ENCODE measurements at regions not wholly inside any gene's neighbourhood (a gene's known extent, or its start where the extent isn't known, plus 50 kb on each side); places are given as distances from the start of the nearest gene placed in this dataset.

DNA sequence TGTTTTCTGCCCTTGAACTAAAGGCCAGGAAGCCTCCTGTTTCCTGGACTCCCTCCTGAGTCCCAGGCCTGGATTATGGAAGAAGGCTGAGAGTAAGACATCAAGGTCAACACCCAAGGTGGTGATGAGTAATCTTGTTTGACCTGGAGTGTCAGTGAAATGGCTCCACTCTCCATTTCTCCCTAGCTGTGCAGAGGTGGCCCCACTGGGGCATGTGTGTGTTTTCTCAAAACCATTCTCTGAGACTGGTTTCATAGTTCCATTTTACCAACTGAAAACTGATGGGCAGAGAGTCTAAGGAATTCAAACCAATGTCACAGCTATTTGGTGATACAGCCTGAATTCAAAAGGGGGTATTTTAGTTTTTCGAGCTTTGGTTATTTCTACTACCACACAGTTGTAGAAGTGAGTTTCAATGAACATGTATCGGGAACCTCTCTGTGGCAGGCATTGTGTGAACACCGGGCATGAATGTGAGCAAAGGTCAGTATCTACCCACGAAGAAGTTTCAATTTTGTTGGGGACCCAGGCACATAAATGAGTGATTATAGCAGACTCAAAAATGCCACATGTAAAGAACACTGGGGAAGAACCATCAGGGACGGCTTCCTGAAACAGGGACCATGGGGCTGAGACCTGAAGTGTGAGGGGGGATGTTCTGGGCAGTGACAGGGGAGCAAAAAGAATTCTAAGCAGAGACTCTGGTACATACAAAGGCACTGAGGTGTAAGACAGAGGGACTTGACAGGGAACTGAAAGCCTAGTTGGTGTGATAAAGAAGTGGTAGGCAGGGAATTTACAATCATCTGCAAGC lies 269.6 kb upstream of the KLF4 start:
- no peak overlapping the region for H3K27ac Mint-ChIP-seq
- WGBS (ENCODE audit: insufficient coverage) = 83% methylated on average over 3 of the region's 5 CpGs

DNA sequence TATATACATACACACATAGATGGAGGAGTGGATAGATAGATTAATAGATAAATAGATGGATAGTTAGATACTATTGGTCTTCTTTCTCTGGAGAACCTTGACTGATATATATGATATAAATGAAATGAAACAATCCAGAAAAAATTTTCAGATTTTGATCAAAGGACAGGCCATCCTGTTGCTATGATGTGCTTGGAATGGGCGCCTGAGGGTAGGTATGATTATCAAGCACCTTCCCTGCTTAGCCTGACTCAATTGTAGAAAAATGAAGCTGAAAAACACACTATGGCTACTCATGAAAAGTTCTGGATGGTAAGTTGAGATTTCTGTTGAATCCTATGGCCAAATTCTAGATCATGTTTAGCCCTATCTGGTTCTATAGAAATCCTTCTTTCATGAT lies 266.5 kb upstream of the KLF4 start:
- H3K4me3 ChIP-seq (ENCODE audit: control insufficient read depth in 1 of 2, extremely low read depth in 1 of 2, low read length in 1 of 2) = no peak overlapping the region
- H3K36me3 Mint-ChIP-seq = no peaks in the 10 kb centered on the region
- WGBS (ENCODE audit: insufficient coverage) = 100% methylated on average over 1 of the region's 1 CpG
- ATAC-seq (replicated peaks in 1 of 4) (no peak), DNase-seq (no peak)
- no peaks in the 10 kb centered on the region for H3K27me3 ChIP-seq (replicated peaks in 1 of 2; ENCODE audit: control insufficient read depth in 2 of 2, extremely low read depth in 1 of 2, insufficient read depth in 2 of 2, low read length in 1 of 2)
- ChIA-PET CTCF (no interaction called here), POLR2A (no interaction called here)
- H3K9me3 Mint-ChIP-seq = peaks cover 3 to 16% (median 8%) of the 10 kb centered on the region in 3 donors
- no peak overlapping the region for H3K27ac ChIP-seq (ENCODE audit: low read length)
- no peaks in the 10 kb centered on the region for H3K4me1 Mint-ChIP-seq
- no peaks in the 10 kb centered on the region for H3K9me3 ChIP-seq
- H3K4me1 ChIP-seq (ENCODE audit: control insufficient read depth in 1 of 2, extremely low read depth in 1 of 2, insufficient read depth in 2 of 2, low read length in 2 of 2) = no peaks in the 10 kb centered on the region
- H3K4me3 Mint-ChIP-seq = no peak overlapping the region
- H3K27me3 Mint-ChIP-seq = no peaks in the 10 kb centered on the region
- no peaks in the 10 kb centered on the region for H3K36me3 ChIP-seq (ENCODE audit: control insufficient read depth in 2 of 2, extremely low read depth in 1 of 2, insufficient read depth in 1 of 2, low read length in 1 of 2)
- no peak overlapping the region for H3K27ac Mint-ChIP-seq

More for the DNA sequence above, 269.6 kb upstream of the KLF4 start:
- Mint-ChIP-seq H3K27me3 (no peaks in the 10 kb centered on the region), H3K36me3 (no peaks in the 10 kb centered on the region), H3K4me3 (no peak overlapping the region), H3K9me3 (peaks cover 3 to 19% (median 12%) of the 10 kb centered on the region in 3 donors), H3K4me1 (no peaks in the 10 kb centered on the region)
- no peaks in the 10 kb centered on the region for H3K27me3 ChIP-seq (replicated peaks in 1 of 2; ENCODE audit: control insufficient read depth in 2 of 2, extremely low read depth in 1 of 2, insufficient read depth in 2 of 2, low read length in 1 of 2)
- no peak overlapping the region for H3K4me3 ChIP-seq (ENCODE audit: control insufficient read depth in 1 of 2, extremely low read depth in 1 of 2, low read length in 1 of 2)
- H3K27ac ChIP-seq (ENCODE audit: low read length) = no peak overlapping the region
- H3K9me3 ChIP-seq = no peaks in the 10 kb centered on the region
- H3K4me1 ChIP-seq (ENCODE audit: control insufficient read depth in 1 of 2, extremely low read depth in 1 of 2, insufficient read depth in 2 of 2, low read length in 2 of 2) = no peaks in the 10 kb centered on the region
- POLR2A ChIA-PET = no interaction called here
- no peaks in the 10 kb centered on the region for H3K36me3 ChIP-seq (ENCODE audit: control insufficient read depth in 2 of 2, extremely low read depth in 1 of 2, insufficient read depth in 1 of 2, low read length in 1 of 2)
- no peak for DNase-seq
- CTCF ChIA-PET = no interaction called here
- no peak for ATAC-seq (replicated peaks in 1 of 4)

DNA sequence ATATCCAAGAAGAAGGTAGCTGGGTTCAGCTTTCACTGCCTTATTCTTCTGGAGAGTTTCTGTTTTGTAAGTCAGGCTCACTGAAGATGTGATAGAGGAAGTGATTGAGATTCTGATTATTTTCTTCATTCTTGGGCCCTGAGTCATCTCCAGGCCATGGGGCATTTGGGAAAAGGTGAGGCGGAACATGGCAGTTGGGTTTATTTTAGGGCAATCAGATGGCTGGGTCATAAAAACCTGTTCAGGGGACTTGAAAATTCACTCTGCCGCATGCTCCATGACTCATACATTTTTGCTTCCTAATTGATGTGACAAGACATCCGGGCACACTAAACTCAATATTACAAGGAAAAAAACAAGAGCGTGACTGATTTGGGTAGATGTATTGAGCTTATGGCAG lies 265.7 kb upstream of the KLF4 start:
- ChIA-PET POLR2A (no interaction called here), CTCF (no interaction called here)
- H3K4me3 ChIP-seq (ENCODE audit: control insufficient read depth in 1 of 2, extremely low read depth in 1 of 2, low read length in 1 of 2) = no peak overlapping the region
- Mint-ChIP-seq H3K4me3 (no peak overlapping the region), H3K9me3 (peaks cover 3 to 11% (median 8%) of the 10 kb centered on the region in 3 donors), H3K4me1 (no peaks in the 10 kb centered on the region), H3K27me3 (no peaks in the 10 kb centered on the region), H3K27ac (no peak overlapping the region), H3K36me3 (no peaks in the 10 kb centered on the region)
- ATAC-seq (replicated peaks in 1 of 4) (no peak), DNase-seq (no peak)
- H3K27me3 ChIP-seq (replicated peaks in 1 of 2; ENCODE audit: control insufficient read depth in 2 of 2, extremely low read depth in 1 of 2, insufficient read depth in 2 of 2, low read length in 1 of 2) = no peaks in the 10 kb centered on the region
- no CpG with 5 or more reads among the region's 4 CpGs for WGBS (ENCODE audit: insufficient coverage)
- H3K27ac ChIP-seq (ENCODE audit: low read length) = no peak overlapping the region
- H3K4me1 ChIP-seq (ENCODE audit: control insufficient read depth in 1 of 2, extremely low read depth in 1 of 2, insufficient read depth in 2 of 2, low read length in 2 of 2) = no peaks in the 10 kb centered on the region
- no peaks in the 10 kb centered on the region for H3K9me3 ChIP-seq
- H3K36me3 ChIP-seq (ENCODE audit: control insufficient read depth in 2 of 2, extremely low read depth in 1 of 2, insufficient read depth in 1 of 2, low read length in 1 of 2) = no peaks in the 10 kb centered on the region

DNA sequence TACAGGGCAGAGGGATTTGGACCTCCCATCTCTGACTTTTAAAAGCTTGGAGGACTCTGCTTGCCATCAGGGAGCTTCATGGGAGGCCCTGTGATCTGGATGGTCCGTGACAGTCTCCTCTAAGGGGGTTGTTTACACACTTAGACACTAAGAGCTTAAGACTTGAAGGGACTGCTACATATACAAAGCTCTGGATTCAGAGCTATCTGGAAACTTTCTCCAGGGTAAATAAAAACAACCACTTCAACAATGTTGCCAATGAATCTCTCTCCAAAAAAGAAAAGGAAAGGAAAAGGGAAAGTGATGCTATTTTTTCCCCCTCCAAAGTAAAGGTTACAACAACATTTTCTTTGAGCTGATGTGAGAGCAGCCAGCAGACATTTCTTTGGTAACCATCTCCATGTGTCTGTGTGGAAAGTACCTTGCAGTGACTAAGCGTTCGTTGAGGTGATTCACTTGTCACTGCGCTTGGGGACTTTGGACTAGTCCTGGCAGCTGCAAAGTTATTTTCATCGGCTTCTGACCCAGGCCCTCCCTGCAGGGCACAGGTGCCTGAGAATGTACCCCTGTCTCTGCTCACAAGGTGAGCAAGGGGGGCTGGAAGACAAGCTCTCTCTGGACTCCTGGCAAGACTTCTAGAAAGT lies 262.1 kb upstream of the KLF4 start:
- H3K27me3 ChIP-seq (replicated peaks in 1 of 2; ENCODE audit: control insufficient read depth in 2 of 2, extremely low read depth in 1 of 2, insufficient read depth in 2 of 2, low read length in 1 of 2) = no peaks in the 10 kb centered on the region
- ChIA-PET CTCF (no interaction called here), POLR2A (no interaction called here)
- ATAC-seq (replicated peaks in 1 of 4) (no peak), DNase-seq (no peak)
- no peaks in the 10 kb centered on the region for H3K4me1 Mint-ChIP-seq
- no peaks in the 10 kb centered on the region for H3K4me1 ChIP-seq (ENCODE audit: control insufficient read depth in 1 of 2, extremely low read depth in 1 of 2, insufficient read depth in 2 of 2, low read length in 2 of 2)
- peaks cover 0 to 12% (median 0%) of the 10 kb centered on the region in 3 donors for H3K9me3 Mint-ChIP-seq
- H3K36me3 ChIP-seq (ENCODE audit: control insufficient read depth in 2 of 2, extremely low read depth in 1 of 2, insufficient read depth in 1 of 2, low read length in 1 of 2) = no peaks in the 10 kb centered on the region
- no peaks in the 10 kb centered on the region for H3K9me3 ChIP-seq
- H3K36me3 Mint-ChIP-seq = no peaks in the 10 kb centered on the region
- 73% methylated on average over 4 of the region's 5 CpGs for WGBS (ENCODE audit: insufficient coverage)
- no peak overlapping the region for H3K27ac ChIP-seq (ENCODE audit: low read length)
- H3K27ac Mint-ChIP-seq = no peak overlapping the region
- no peaks in the 10 kb centered on the region for H3K27me3 Mint-ChIP-seq
- H3K4me3 Mint-ChIP-seq = no peak overlapping the region
- no peak overlapping the region for H3K4me3 ChIP-seq (ENCODE audit: control insufficient read depth in 1 of 2, extremely low read depth in 1 of 2, low read length in 1 of 2)

DNA sequence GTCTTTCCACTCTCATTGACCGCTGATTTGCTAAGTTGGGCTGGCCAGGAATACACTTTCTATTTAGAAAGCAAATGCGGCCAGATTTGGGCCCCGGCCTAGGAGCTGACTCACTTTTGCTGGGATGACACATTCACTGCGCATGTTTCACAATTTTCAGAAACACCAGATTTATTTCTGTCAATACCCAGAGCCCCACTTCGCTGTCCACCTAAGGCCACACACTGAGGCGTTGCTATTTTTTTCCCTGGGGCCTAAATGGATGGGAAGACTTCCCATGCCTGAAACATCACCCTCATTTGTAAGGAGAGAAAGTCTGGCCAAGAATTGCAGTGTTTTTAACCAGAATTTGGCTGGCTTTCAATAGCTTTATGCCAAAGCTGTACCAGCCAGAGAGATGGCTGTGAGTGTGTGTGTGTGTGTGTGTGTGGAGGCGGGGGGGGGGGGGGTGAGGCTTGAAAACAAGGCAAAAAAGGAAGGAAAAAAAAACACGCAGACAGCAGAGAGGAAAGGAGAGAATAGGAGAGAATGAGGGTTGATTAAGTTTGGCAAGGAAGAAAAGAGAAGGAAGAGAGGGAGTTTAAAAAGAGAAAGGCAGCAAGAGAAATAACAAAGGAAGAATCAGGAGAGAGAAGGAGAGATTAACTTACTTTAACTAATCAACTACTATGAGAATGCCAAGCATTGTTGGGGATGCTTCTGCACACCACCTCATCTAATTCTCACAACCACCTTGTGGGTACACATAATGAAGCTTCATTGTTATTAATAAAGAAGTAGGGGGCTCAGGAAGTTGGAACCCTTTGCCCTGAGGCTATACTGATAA lies 261.4 kb upstream of the KLF4 start:
- no peaks in the 10 kb centered on the region for H3K27me3 Mint-ChIP-seq
- no peak overlapping the region for H3K27ac ChIP-seq (ENCODE audit: low read length)
- no peak overlapping the region for H3K4me3 Mint-ChIP-seq
- H3K36me3 Mint-ChIP-seq = no peaks in the 10 kb centered on the region
- no peaks in the 10 kb centered on the region for H3K4me1 ChIP-seq (ENCODE audit: control insufficient read depth in 1 of 2, extremely low read depth in 1 of 2, insufficient read depth in 2 of 2, low read length in 2 of 2)
- H3K9me3 ChIP-seq = no peaks in the 10 kb centered on the region
- no peak for DNase-seq
- no peaks in the 10 kb centered on the region for H3K4me1 Mint-ChIP-seq
- CTCF ChIA-PET = no interaction called here
- H3K36me3 ChIP-seq (ENCODE audit: control insufficient read depth in 2 of 2, extremely low read depth in 1 of 2, insufficient read depth in 1 of 2, low read length in 1 of 2) = no peaks in the 10 kb centered on the region
- H3K4me3 ChIP-seq (ENCODE audit: control insufficient read depth in 1 of 2, extremely low read depth in 1 of 2, low read length in 1 of 2) = no peak overlapping the region
- POLR2A ChIA-PET = no interaction called here
- 81% methylated on average over 2 of the region's 8 CpGs for WGBS (ENCODE audit: insufficient coverage)
- peaks cover 0 to 13% (median 0%) of the 10 kb centered on the region in 3 donors for H3K9me3 Mint-ChIP-seq
- no peaks in the 10 kb centered on the region for H3K27me3 ChIP-seq (replicated peaks in 1 of 2; ENCODE audit: control insufficient read depth in 2 of 2, extremely low read depth in 1 of 2, insufficient read depth in 2 of 2, low read length in 1 of 2)
- no peak overlapping the region for H3K27ac Mint-ChIP-seq
- no peak for ATAC-seq (replicated peaks in 1 of 4)

DNA sequence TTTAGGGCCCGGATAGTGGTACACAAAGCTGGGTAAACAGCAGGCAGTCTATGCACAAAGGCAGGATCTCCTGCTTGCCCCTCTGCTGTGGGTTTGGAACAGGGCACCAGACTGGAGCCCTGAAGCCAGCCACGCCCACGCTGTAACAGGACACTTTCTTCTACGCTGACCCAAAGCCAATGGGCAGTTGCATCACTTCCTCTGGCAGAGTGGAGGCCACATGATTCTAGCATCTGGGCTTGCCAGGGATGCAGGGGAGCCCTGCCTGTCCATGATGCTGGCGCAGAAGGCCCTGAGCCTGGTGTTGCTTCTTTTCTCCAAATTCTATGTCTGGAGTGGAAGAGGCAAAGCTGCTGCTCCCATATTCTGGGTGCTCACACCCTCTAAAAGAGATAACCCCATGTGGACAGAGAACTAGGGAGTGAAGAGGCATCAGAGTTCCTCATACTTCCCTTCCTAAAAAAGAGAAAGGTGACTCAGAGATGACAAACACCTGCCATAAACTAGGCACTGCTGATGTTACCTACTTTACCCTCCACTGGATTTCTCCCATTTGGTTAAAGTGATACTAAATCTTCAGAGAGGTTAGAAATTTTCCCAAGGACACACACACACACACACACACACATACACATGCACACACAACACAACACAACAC lies 260.3 kb upstream of the KLF4 start:
- no peak overlapping the region for H3K27ac Mint-ChIP-seq
- H3K36me3 Mint-ChIP-seq = no peaks in the 10 kb centered on the region
- ChIA-PET POLR2A (no interaction called here), CTCF (no interaction called here)
- DNase-seq (no peak), ATAC-seq (replicated peaks in 1 of 4) (no peak)
- no peaks in the 10 kb centered on the region for H3K4me1 Mint-ChIP-seq
- Histone ChIP-seq H3K36me3 (ENCODE audit: control insufficient read depth in 2 of 2, extremely low read depth in 1 of 2, insufficient read depth in 1 of 2, low read length in 1 of 2) (no peaks in the 10 kb centered on the region), H3K4me1 (ENCODE audit: control insufficient read depth in 1 of 2, extremely low read depth in 1 of 2, insufficient read depth in 2 of 2, low read length in 2 of 2) (no peaks in the 10 kb centered on the region), H3K9me3 (no peaks in the 10 kb centered on the region), H3K27ac (ENCODE audit: low read length) (no peak overlapping the region), H3K4me3 (ENCODE audit: control insufficient read depth in 1 of 2, extremely low read depth in 1 of 2, low read length in 1 of 2) (no peak overlapping the region), H3K27me3 (replicated peaks in 1 of 2; ENCODE audit: control insufficient read depth in 2 of 2, extremely low read depth in 1 of 2, insufficient read depth in 2 of 2, low read length in 1 of 2) (no peaks in the 10 kb centered on the region)
- WGBS (ENCODE audit: insufficient coverage) = 90% methylated on average over 4 of the region's 5 CpGs
- H3K27me3 Mint-ChIP-seq = no peaks in the 10 kb centered on the region
- H3K9me3 Mint-ChIP-seq = peaks cover 0 to 6% (median 0%) of the 10 kb centered on the region in 3 donors
- no peak overlapping the region for H3K4me3 Mint-ChIP-seq
